A549 (cell line): ENCODE measurements at regions not wholly inside any gene's neighbourhood (a gene's known extent, or its start where the extent isn't known, plus 50 kb on each side); places are given as distances from the start of the nearest gene placed in this dataset.

Experiments
- ATAC-seq, 2 experiments: fragments of 200-7000 bp in 1 of 2; fragments of >200 bp in 1 of 2; cut with Nextera tagmentation in 1 of 2; cut with Tn5 transposase in 1 of 2; 3 replicates each; pipeline versions ENCODE4 v1.8.0 to v1.9.1; 2018 to 2020; ENCODE audit warnings: mild to moderate bottlenecking in 1 of 2, moderate library complexity in 1 of 2
- CTCF ChIA-PET: fragments of 300-600 bp; sonication (Branson Sonifier 250); formaldehyde crosslinking; extraction: SDS; loops from one replicate; lab custom pipeline; 2021; ENCODE audit warnings: antibody characterized with exemption, inconsistent platforms; lab: Yijun Ruan, JAX
- POLR2A ChIA-PET: fragments of 350-600 bp; formaldehyde crosslinking; extraction: SDS; loops from one replicate; lab custom pipeline; 2021; ENCODE audit warnings: antibody characterized with exemption, inconsistent platforms; lab: Yijun Ruan, JAX
- DNase-seq, 2 experiments: peaks; one replicate each; pipeline versions ENCODE4 v3.0.0 to v3.0.0-alpha.2; 2011 to 2016; ENCODE audit warnings: low read depth in 1 of 2, low spot score in 1 of 2
- FAIRE-seq: peaks from 2 replicates; lab custom pipeline; 2011; peaks lifted over from hg19 to GRCh38; lab: Jason Lieb, UNC
- H3K27ac ChIP-seq, 2 experiments: fragments of >200 bp; sonication (Bioruptor Twin); formaldehyde crosslinking; 3 replicates each; pipeline ENCODE4 v1.5.1; 2016 to 2017
- H3K4me1 ChIP-seq: fragments of >200 bp; sonication (Bioruptor Twin); formaldehyde crosslinking; 3 replicates; pipeline ENCODE4 v1.6.1; 2016
- H3K4me2 ChIP-seq: fragments of >200 bp; sonication (Bioruptor Twin); formaldehyde crosslinking; 3 replicates; pipeline ENCODE4 v1.6.1; 2016
- H3K4me3 ChIP-seq: fragments of >200 bp; sonication (Bioruptor Twin); formaldehyde crosslinking; 3 replicates; pipeline ENCODE4 v1.5.1; 2016
- H3K9me3 ChIP-seq: fragments of >200 bp; sonication (Bioruptor Twin); formaldehyde crosslinking; 3 replicates; pipeline ENCODE4 v1.6.1; 2016
- ATOH8 ChIP-seq: fragments of 250-450 bp; sonication (Bioruptor Pico); IDR thresholded peaks from 2 replicates; pipeline ENCODE4 v1.5.0; 2020; ENCODE audit warnings: low read depth, mild to moderate bottlenecking, moderate library complexity
- CBX8 ChIP-seq: fragments of 200-600 bp; sonication (generic); IDR thresholded peaks from 2 replicates; pipeline ENCODE4 v1.6.1; 2016
- CEBPB ChIP-seq, 2 experiments: fragments of >200 bp in 1 of 2; sonication (Bioruptor Twin) in 1 of 2; formaldehyde crosslinking in 1 of 2; IDR thresholded peaks; 2 replicates each; pipeline ENCODE4 v1.6.1; 2012 to 2016
- E2F6 ChIP-seq: IDR thresholded peaks from 2 replicates; pipeline ENCODE4 v1.6.1; 2012; ENCODE audit warnings: low read depth, borderline replicate concordance
- EHF ChIP-seq: fragments of 250-450 bp; sonication (Bioruptor Pico); IDR thresholded peaks from 2 replicates; pipeline ENCODE4 v1.5.0; 2020; ENCODE audit warnings: mild to moderate bottlenecking
- EHMT2 ChIP-seq: fragments of 200-600 bp; sonication (generic); IDR thresholded peaks from 2 replicates; pipeline ENCODE4 v1.6.1; 2016; ENCODE audit warnings: antibody characterized with exemption, low read depth, mild to moderate bottlenecking, moderate library complexity
- ELK1 ChIP-seq: fragments of 150-350 bp; IDR thresholded peaks from 2 replicates; pipeline ENCODE4 v1.6.1; 2014; ENCODE audit warnings: low read depth, mild to moderate bottlenecking, low read length
- EP300 ChIP-seq, 2 experiments: fragments of >200 bp; sonication (Bioruptor Twin); formaldehyde crosslinking; IDR thresholded peaks; 2 replicates in 1 of 2; 3 replicates in 1 of 2; pipeline ENCODE4 v1.6.1; 2016 to 2017
- HDAC2 ChIP-seq: fragments of 200-600 bp; sonication (generic); IDR thresholded peaks from 2 replicates; pipeline ENCODE4 v1.6.1; 2016
- HEYL ChIP-seq: fragments of 250-450 bp; sonication (Bioruptor Pico); IDR thresholded peaks from 2 replicates; pipeline ENCODE4 v1.8.0; 2021; ENCODE audit warnings: mild to moderate bottlenecking, moderate library complexity
- HMGXB4 ChIP-seq: fragments of 250-450 bp; sonication (Bioruptor Pico); IDR thresholded peaks from 2 replicates; pipeline ENCODE4 v1.5.0; 2021; ENCODE audit warnings: mild to moderate bottlenecking, moderate library complexity, borderline replicate concordance
- KDM5A ChIP-seq: fragments of 200-600 bp; sonication (generic); IDR thresholded peaks from 2 replicates; pipeline ENCODE4 v1.6.1; 2016; ENCODE audit warnings: antibody characterized with exemption, mild to moderate bottlenecking
- MAZ ChIP-seq: fragments of 150-350 bp; IDR thresholded peaks from 2 replicates; pipeline ENCODE4 v1.6.1; 2014; ENCODE audit warnings: antibody characterized with exemption, low read depth, low read length, borderline replicate concordance
- NFE2L2 ChIP-seq: fragments of 150-350 bp; conservative IDR thresholded peaks from 2 replicates; pipeline ENCODE4 v1.6.1; 2014; ENCODE audit warnings: low read length
- PHF8 ChIP-seq: fragments of 200-600 bp; sonication (generic); IDR thresholded peaks from 2 replicates; pipeline ENCODE4 v1.6.1; 2016; ENCODE audit warnings: low read depth, mild to moderate bottlenecking, antibody characterized with exemption, moderate library complexity, borderline replicate concordance
- POLR2A ChIP-seq: IDR thresholded peaks from 2 replicates; pipeline ENCODE4 v1.6.1; 2012; ENCODE audit warnings: mild to moderate bottlenecking, low read length
- POLR2AphosphoS2 ChIP-seq: conservative IDR thresholded peaks from 2 replicates; pipeline ENCODE4 v1.6.1; 2012; ENCODE audit warnings: low read length, improper control_type of control experiment, inconsistent platforms
- RARB ChIP-seq: fragments of 250-450 bp; sonication (Bioruptor Pico); IDR thresholded peaks from 2 replicates; pipeline ENCODE4 v1.8.0; 2021; ENCODE audit warnings: mild to moderate bottlenecking, moderate library complexity
- RFX5 ChIP-seq: fragments of 450-650 bp; IDR thresholded peaks from 2 replicates; pipeline ENCODE4 v1.7.1; 2014; ENCODE audit warnings: antibody characterized with exemption, mild to moderate bottlenecking, moderate library complexity
- RNF2 ChIP-seq: fragments of 200-600 bp; sonication (generic); IDR thresholded peaks from 2 replicates; pipeline ENCODE4 v1.6.1; 2016; ENCODE audit warnings: low read depth, mild to moderate bottlenecking, antibody characterized with exemption, moderate library complexity, borderline replicate concordance
- USF2 ChIP-seq: fragments of 450-650 bp; IDR thresholded peaks from 2 replicates; pipeline ENCODE4 v1.6.1; 2014; ENCODE audit warnings: antibody characterized with exemption
- ZC3H11A ChIP-seq: fragments of 450-650 bp; IDR thresholded peaks from 2 replicates; pipeline ENCODE4 v1.6.1; 2014; ENCODE audit warnings: antibody characterized with exemption, mild to moderate bottlenecking
- ZNF302 ChIP-seq: fragments of 250-450 bp; sonication (Bioruptor Pico); IDR thresholded peaks from 2 replicates; pipeline ENCODE4 v1.9.0; 2021; ENCODE audit warnings: inconsistent platforms, mild to moderate bottlenecking, moderate library complexity
- ZSCAN20 ChIP-seq: fragments of 250-450 bp; sonication (Bioruptor Pico); IDR thresholded peaks from 2 replicates; pipeline ENCODE4 v1.8.0; 2022; ENCODE audit warnings: mild to moderate bottlenecking, moderate library complexity
- WGBS: methylation state at CpG from one replicate; pipeline ENCODE4 v1.1.6; 2017; ENCODE audit errors: missing lambda C conversion rate; 5-methylcytosine and 5-hydroxymethylcytosine counted together
- TF ChIP-seq, protein P1 (sequence below): IDR thresholded peaks from 2 replicates; pipeline ENCODE4 v1.6.1; 2012
- TF ChIP-seq, protein P2 (sequence below): IDR thresholded peaks from 2 replicates; pipeline ENCODE4 v1.6.1; 2012

DNA sequence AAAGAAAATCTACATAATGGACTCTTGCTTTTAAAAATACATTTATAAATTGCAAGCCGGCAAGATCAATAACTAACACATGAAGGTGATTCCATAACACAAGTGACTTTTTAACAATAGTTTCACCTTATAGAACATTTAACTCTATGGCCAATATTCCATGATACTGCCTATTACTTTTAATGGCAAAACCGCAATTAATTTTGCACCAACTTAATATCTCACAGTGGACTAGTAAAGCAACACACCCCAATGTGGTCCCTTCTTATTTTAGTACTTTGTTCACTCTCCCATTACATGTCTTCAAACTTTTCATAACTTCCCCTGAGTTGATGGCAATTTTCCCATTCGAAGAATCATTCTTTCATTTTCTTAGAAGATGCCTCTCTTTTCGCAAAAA, 351.6 kb upstream of the F9 start:
- FAIRE-seq = no peak
- Histone ChIP-seq H3K27ac (no peak overlapping the region), H3K4me3 (no peak overlapping the region), H3K9me3 (no peaks in the 10 kb centered on the region), H3K4me1 (no peaks in the 10 kb centered on the region), H3K4me2 (no peak overlapping the region)
- ATAC-seq = no peak
- ChIA-PET CTCF (no interaction called here), POLR2A (no interaction called here)
- TF ChIP-seq RNF2 (no peak), USF2 (no peak)
- 23% methylated on average over 4 of the region's 4 CpGs for WGBS
- DNase-seq = no peak

DNA sequence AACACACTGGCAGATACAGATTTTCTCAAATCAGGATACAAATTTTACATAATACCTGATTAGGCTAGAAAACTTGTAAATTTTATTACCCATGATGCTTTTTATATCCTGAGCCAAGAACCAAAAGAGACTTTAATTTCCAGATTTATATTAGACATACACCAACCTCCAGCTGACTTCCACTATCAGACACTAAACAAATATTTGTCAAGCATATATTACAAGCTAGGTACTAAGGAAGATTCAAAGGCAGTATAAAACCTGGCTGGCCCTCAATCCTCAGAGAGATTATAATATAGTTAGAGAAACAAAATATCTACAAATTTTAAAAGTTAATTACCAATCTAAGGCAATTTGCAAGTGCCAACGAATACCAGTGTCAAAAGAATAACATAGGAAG, 357.8 kb upstream of the F9 start:
- no peaks in the 10 kb centered on the region for H3K4me1 ChIP-seq
- H3K9me3 ChIP-seq = no peaks in the 10 kb centered on the region
- TF ChIP-seq EHMT2 (no peak), NFE2L2 (no peak), PHF8 (no peak), KDM5A (no peak), HDAC2 (no peak), RFX5 (no peak), HEYL (CRISPR knock-in tag) (no peak), USF2 (no peak), ZNF302 (no peak), POLR2A (no peak), ZC3H11A (no peak), HMGXB4 (CRISPR knock-in tag) (no peak)
- TF ChIP-seq, protein P1, sequence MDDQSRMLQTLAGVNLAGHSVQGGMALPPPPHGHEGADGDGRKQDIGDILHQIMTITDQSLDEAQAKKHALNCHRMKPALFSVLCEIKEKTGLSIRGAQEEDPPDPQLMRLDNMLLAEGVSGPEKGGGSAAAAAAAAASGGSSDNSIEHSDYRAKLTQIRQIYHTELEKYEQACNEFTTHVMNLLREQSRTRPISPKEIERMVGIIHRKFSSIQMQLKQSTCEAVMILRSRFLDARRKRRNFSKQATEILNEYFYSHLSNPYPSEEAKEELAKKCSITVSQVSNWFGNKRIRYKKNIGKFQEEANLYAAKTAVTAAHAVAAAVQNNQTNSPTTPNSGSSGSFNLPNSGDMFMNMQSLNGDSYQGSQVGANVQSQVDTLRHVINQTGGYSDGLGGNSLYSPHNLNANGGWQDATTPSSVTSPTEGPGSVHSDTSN = no peak
- TF ChIP-seq, protein P2, sequence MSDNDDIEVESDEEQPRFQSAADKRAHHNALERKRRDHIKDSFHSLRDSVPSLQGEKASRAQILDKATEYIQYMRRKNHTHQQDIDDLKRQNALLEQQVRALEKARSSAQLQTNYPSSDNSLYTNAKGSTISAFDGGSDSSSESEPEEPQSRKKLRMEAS = no peak
- POLR2A ChIA-PET = no interaction called here
- H3K27ac ChIP-seq = no peak overlapping the region
- DNase-seq = no peak
- WGBS = 7% methylated on average over 1 of the region's 1 CpG
- no peak overlapping the region for H3K4me2 ChIP-seq
- CTCF ChIA-PET = interaction anchor here (0.8 kb wide), 1 partner anchor 20 kb away, joined by 3 read pairs; no protein-coding TSS in a partner anchor
- FAIRE-seq = no peak
- no peak overlapping the region for H3K4me3 ChIP-seq
- ATAC-seq = no peak

DNA sequence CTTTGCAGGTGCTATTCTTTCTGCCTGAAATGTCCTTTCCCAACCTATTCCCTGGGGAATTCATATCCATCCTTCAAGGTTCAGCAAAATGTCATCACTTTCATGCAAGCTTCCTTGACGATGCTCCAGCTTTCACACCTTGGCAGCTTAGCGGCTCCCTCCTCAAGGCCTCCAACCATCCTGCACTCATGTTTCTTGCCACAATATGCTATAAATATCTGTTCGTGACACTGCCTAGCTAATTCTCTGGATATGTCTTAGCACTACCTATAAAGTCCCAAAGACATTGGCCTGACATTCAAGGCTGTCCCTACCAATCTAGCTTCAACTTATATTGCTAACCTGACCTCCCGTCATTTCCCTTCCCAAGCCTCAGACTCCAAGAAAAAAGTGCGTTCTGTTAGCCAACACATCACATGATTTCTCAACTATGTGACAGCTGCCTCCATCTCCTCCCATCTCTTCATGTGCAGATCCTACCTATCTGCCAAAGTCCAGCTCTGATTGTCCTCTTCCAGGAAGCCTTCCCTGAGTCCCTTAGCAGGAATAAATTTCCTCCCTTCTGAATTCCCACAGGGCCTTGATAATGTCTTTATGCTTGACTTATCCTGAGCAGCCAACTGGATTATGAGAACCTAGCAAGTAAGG, 359.9 kb upstream of the F9 start:
- Histone ChIP-seq H3K4me2 (no peak overlapping the region), H3K27ac (no peak overlapping the region), H3K4me3 (no peak overlapping the region), H3K9me3 (no peaks in the 10 kb centered on the region), H3K4me1 (no peaks in the 10 kb centered on the region)
- 22% methylated on average over 5 of the region's 5 CpGs for WGBS
- FAIRE-seq = no peak
- no peak for TF ChIP-seq ZSCAN20 (CRISPR knock-in tag)
- TF ChIP-seq KDM5A = no peak
- no peak for TF ChIP-seq MAZ
- no peak for TF ChIP-seq EP300 (IDR thresholded peaks at IDR 0.05)
- TF ChIP-seq RNF2 = no peak
- no peak for TF ChIP-seq RARB (CRISPR knock-in tag)
- TF ChIP-seq CEBPB (IDR thresholded peaks at IDR 0.05) = no peak
- no peak for TF ChIP-seq CBX8
- TF ChIP-seq ELK1 = no peak
- TF ChIP-seq ATOH8 = no peak
- TF ChIP-seq EHF (CRISPR knock-in tag) = no peak
- no peak for TF ChIP-seq USF2
- no peak for TF ChIP-seq POLR2AphosphoS2
- no peak for TF ChIP-seq E2F6
- DNase-seq = no peak
- ChIA-PET CTCF (no interaction called here), POLR2A (no interaction called here)
- ATAC-seq = no peak
